ENCODE measurements at regions not wholly inside any gene's neighbourhood (a gene's known extent, or its start where the extent isn't known, plus 50 kb on each side); places are given as distances from the start of the nearest gene placed in this dataset.

- intact Hi-C loops (cut with micrococcal nuclease), result loop anchor here (10.0 kb wide), 2 partner anchors 188 to 728 kb away; no protein-coding TSS in a partner anchor
Measured at GRCh38 chr6:14062345-14063029, 55.1 kb upstream of the CD83 start.

- intact Hi-C loops (cut with micrococcal nuclease), result loop anchor here (10.0 kb wide), 2 partner anchors 189 to 729 kb away; no protein-coding TSS in a partner anchor
Measured at GRCh38 chr6:14063756-14064155, 53.8 kb upstream of the CD83 start.

GRCh38 chr6:14065350-14065749, 52.2 kb upstream of the CD83 start:
- intact Hi-C loops (cut with micrococcal nuclease), result loop anchor here (5.0 to 10.0 kb wide), 4 partner anchors 191 to 731 kb away; partner anchors contain the start of genes MCUR1 and SIRT5

- intact Hi-C loops (cut with micrococcal nuclease), result loop anchor here (1.0 to 10.0 kb wide), 7 partner anchors 8 to 732 kb away; partner anchors contain the start of genes MCUR1 and SIRT5
Measured at GRCh38 chr6:14066782-14067406, 50.7 kb upstream of the CD83 start.

- intact Hi-C loops (cut with micrococcal nuclease), result loop anchor here (1.0 to 10.0 kb wide), 5 partner anchors 8 to 733 kb away; partner anchors contain the start of genes MCUR1 and SIRT5
Measured at GRCh38 chr6:14067656-14068055, 49.9 kb upstream of the CD83 start.

All from T-helper 2 cell treated with Interferon-gamma antibody and Interleukin-4, amounts not matched to agents 100 ng/mL and 5 ng/mL, for 36 hours (primary cell).